ENCODE measurements at regions not wholly inside any gene's neighbourhood (a gene's known extent, or its start where the extent isn't known, plus 50 kb on each side); places are given as distances from the start of the nearest gene placed in this dataset.
"Not testable (repeated sequence)": the region's sequence is repeated elsewhere in the genome, so short reads cannot be mapped to it uniquely, and the experiment has no call there.

DNA sequence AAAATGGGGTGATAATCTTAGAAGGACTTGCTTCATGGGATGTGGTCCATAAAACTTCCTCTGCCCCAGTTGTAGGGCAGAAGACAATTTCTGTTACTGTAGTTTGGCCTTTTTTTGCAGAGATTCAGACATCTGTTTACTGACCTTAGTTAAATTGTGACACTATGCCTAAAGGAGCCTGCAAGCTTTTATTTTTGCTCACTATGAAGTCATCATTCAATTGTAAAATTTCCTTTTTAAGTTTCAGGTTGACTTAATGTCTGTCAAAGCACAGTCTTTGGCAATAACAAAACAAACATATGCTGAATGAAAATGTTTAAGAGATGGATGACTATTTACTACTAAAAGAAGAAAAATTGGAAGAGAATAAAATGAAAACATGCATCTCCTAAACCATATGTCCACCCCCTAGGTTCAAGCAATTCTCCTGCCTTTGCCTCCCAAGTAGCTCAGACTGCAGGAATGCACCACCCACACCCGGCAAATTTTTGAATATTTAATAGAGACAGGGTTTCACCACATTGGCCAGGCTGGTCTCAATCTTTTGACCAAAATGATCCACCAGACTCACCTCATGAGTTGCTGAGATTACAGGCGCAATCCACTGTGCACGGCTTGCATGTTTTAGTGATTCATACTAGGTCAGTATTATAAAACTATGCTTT lies 93.5 kb upstream of the HSFY2 start:
- H3K4me1 ChIP-seq (ENCODE audit: control insufficient read depth in 1 of 2, insufficient read depth in 2 of 2, low read length in 2 of 2); intact Hi-C loops (cut with micrococcal nuclease); H3K4me2 ChIP-seq (ENCODE audit: low read length); H3K9me2 ChIP-seq (ENCODE audit: insufficient read depth); H3K79me2 ChIP-seq (ENCODE audit: insufficient read depth, low read length); H3K4me3 ChIP-seq (replicated peaks in 1 of 2; ENCODE audit: low read depth in 1 of 2, low read length in 2 of 2); DNase-seq (ENCODE audit: low read depth, low spot score); H3K9me3 ChIP-seq (ENCODE audit: control insufficient read depth in 1 of 2, insufficient read depth in 1 of 2, low read depth in 1 of 2, low read length in 2 of 2); H3K27ac ChIP-seq (ENCODE audit: low read depth, low read length); RAD21 ChIA-PET (ENCODE audit: low non-redundant PET in 1 of 2, low total read pairs in 2 of 2, uncharacterized antibody in 2 of 2, unreplicated experiment in 2 of 2); H3K27me3 ChIP-seq (ENCODE audit: insufficient read depth, low read length); ATAC-seq; BruUV-seq (replicated peaks); POLR2A ChIA-PET; H3K36me3 ChIP-seq (ENCODE audit: control insufficient read depth in 1 of 2, insufficient read depth in 2 of 2, low read length in 2 of 2); H3K9ac ChIP-seq (ENCODE audit: low read length); H4K20me1 ChIP-seq (ENCODE audit: insufficient read depth); H2AFZ ChIP-seq (ENCODE audit: low read depth, low read length, poor library complexity, severe bottlenecking); CTCF ChIA-PET: not testable (repeated sequence)

DNA sequence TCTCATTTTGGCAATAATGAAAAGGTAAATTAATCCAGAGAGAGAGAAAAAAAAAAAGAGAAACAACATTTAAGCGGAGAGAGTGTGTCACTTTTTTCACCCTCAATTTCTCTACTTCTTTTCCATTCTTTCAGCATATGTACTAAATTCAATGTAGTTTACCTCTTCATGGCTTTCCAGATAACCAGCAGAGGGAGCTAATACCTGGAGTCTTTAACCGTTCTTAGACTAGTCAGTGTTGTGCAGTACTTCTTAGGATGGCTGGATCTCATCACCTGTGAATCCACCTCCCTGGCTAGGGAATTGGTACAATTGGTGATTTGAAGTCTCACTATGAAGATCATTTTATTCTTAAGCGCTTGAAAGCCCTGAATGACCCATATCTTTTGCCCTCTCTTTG lies 87.3 kb upstream of the HSFY2 start:
- intact Hi-C loops (cut with micrococcal nuclease); ATAC-seq: not testable (repeated sequence)

GRCh38 chrY:18858484-18859191 lies 85.1 kb upstream of the HSFY2 start:
- intact Hi-C loops (cut with micrococcal nuclease); H4K20me1 ChIP-seq (ENCODE audit: insufficient read depth); H3K4me3 ChIP-seq (replicated peaks in 1 of 2; ENCODE audit: low read depth in 1 of 2, low read length in 2 of 2); H3K9me3 ChIP-seq (ENCODE audit: control insufficient read depth in 1 of 2, insufficient read depth in 1 of 2, low read depth in 1 of 2, low read length in 2 of 2); H3K79me2 ChIP-seq (ENCODE audit: insufficient read depth, low read length); H3K27ac ChIP-seq (ENCODE audit: low read depth, low read length); POLR2A ChIA-PET; H3K27me3 ChIP-seq (ENCODE audit: insufficient read depth, low read length); H3K4me2 ChIP-seq (ENCODE audit: low read length); BruUV-seq (replicated peaks); H3K9me2 ChIP-seq (ENCODE audit: insufficient read depth); RAD21 ChIA-PET (ENCODE audit: low non-redundant PET in 1 of 2, low total read pairs in 2 of 2, uncharacterized antibody in 2 of 2, unreplicated experiment in 2 of 2); H3K4me1 ChIP-seq (ENCODE audit: control insufficient read depth in 1 of 2, insufficient read depth in 2 of 2, low read length in 2 of 2); ATAC-seq; H3K9ac ChIP-seq (ENCODE audit: low read length); DNase-seq (ENCODE audit: low read depth, low spot score); H2AFZ ChIP-seq (ENCODE audit: low read depth, low read length, poor library complexity, severe bottlenecking); CTCF ChIA-PET; H3K36me3 ChIP-seq (ENCODE audit: control insufficient read depth in 1 of 2, insufficient read depth in 2 of 2, low read length in 2 of 2): not testable (repeated sequence)

More for the DNA sequence above, 87.3 kb upstream of the HSFY2 start:
- H3K36me3 ChIP-seq (ENCODE audit: control insufficient read depth in 1 of 2, insufficient read depth in 2 of 2, low read length in 2 of 2); H2AFZ ChIP-seq (ENCODE audit: low read depth, low read length, poor library complexity, severe bottlenecking); H3K9me2 ChIP-seq (ENCODE audit: insufficient read depth); H3K4me1 ChIP-seq (ENCODE audit: control insufficient read depth in 1 of 2, insufficient read depth in 2 of 2, low read length in 2 of 2); H3K79me2 ChIP-seq (ENCODE audit: insufficient read depth, low read length); H3K27me3 ChIP-seq (ENCODE audit: insufficient read depth, low read length); H3K4me3 ChIP-seq (replicated peaks in 1 of 2; ENCODE audit: low read depth in 1 of 2, low read length in 2 of 2); H3K4me2 ChIP-seq (ENCODE audit: low read length); DNase-seq (ENCODE audit: low read depth, low spot score); H4K20me1 ChIP-seq (ENCODE audit: insufficient read depth); BruUV-seq (replicated peaks); H3K9ac ChIP-seq (ENCODE audit: low read length); H3K9me3 ChIP-seq (ENCODE audit: control insufficient read depth in 1 of 2, insufficient read depth in 1 of 2, low read depth in 1 of 2, low read length in 2 of 2); CTCF ChIA-PET; H3K27ac ChIP-seq (ENCODE audit: low read depth, low read length); RAD21 ChIA-PET (ENCODE audit: low non-redundant PET in 1 of 2, low total read pairs in 2 of 2, uncharacterized antibody in 2 of 2, unreplicated experiment in 2 of 2); POLR2A ChIA-PET: not testable (repeated sequence)

GRCh38 chrY:18855184-18855583 lies 81.6 kb upstream of the HSFY2 start:
- H3K4me1 ChIP-seq (ENCODE audit: control insufficient read depth in 1 of 2, insufficient read depth in 2 of 2, low read length in 2 of 2); BruUV-seq (replicated peaks); H3K27ac ChIP-seq (ENCODE audit: low read depth, low read length); H3K4me3 ChIP-seq (replicated peaks in 1 of 2; ENCODE audit: low read depth in 1 of 2, low read length in 2 of 2); H3K79me2 ChIP-seq (ENCODE audit: insufficient read depth, low read length); ATAC-seq; intact Hi-C loops (cut with micrococcal nuclease); H3K27me3 ChIP-seq (ENCODE audit: insufficient read depth, low read length); H3K9me3 ChIP-seq (ENCODE audit: control insufficient read depth in 1 of 2, insufficient read depth in 1 of 2, low read depth in 1 of 2, low read length in 2 of 2); H3K36me3 ChIP-seq (ENCODE audit: control insufficient read depth in 1 of 2, insufficient read depth in 2 of 2, low read length in 2 of 2); H3K9ac ChIP-seq (ENCODE audit: low read length); H2AFZ ChIP-seq (ENCODE audit: low read depth, low read length, poor library complexity, severe bottlenecking); CTCF ChIA-PET; H4K20me1 ChIP-seq (ENCODE audit: insufficient read depth); DNase-seq (ENCODE audit: low read depth, low spot score); POLR2A ChIA-PET; RAD21 ChIA-PET (ENCODE audit: low non-redundant PET in 1 of 2, low total read pairs in 2 of 2, uncharacterized antibody in 2 of 2, unreplicated experiment in 2 of 2); H3K9me2 ChIP-seq (ENCODE audit: insufficient read depth); H3K4me2 ChIP-seq (ENCODE audit: low read length): not testable (repeated sequence)
